ENCODE measurements at regions not wholly inside any gene's neighbourhood (a gene's known extent, or its start where the extent isn't known, plus 50 kb on each side); places are given as distances from the start of the nearest gene placed in this dataset.

DNA sequence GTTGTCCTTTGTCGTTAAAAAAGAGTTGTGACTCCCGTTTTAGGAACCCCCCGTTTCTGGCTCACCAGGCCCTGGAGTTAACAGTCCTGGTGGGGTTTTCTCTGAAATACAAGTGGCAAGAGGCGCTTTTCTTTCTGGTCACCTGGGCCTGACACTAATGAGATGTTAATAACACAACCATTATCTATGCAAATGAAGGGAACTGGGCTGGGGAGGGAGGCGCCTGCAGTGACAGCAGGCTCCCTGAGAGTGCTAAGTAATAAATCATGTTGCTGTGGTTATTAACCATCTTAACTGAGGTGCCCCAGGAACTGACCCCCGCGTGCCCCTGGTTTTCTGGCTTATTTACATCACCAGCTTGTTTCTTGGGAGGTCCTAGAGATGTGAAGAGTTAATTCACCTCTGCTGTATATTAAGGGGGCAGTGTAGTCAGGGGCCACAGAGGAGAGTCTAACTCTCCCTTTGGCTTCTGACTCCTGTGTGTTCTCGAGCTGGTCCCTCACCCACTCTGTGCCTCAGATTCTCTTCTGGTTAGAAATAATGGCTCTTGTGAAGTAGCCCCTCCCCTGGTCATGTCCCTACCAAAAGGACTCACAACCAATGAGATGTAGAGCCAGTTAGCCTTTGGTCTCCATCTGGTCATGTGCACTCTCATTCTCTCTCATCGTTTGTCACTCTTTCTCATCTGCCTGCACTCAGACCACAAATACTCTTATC lies 276.6 kb upstream of the CADM1 start:
- no peak for TF ChIP-seq EZH2phosphoT487 (IDR thresholded peaks at IDR 0.05; ENCODE audit: insufficient read depth, low read depth)
- no peak for TF ChIP-seq EZH2 (IDR thresholded peaks at IDR 0.05; ENCODE audit: insufficient read depth, poor library complexity, severe bottlenecking)

All from GM23248 (cell line).